HPDE6-E6E7 (cell line): ENCODE measurements at regions not wholly inside any gene's neighbourhood (a gene's known extent, or its start where the extent isn't known, plus 50 kb on each side); places are given as distances from the start of the nearest gene placed in this dataset.

ENCODE experiments used
- DNase-seq: peaks from one replicate; pipeline ENCODE4 v3.0.0; 2011; ENCODE audit warnings: missing footprints; ENCODE audit errors: extremely low spot score

DNA sequence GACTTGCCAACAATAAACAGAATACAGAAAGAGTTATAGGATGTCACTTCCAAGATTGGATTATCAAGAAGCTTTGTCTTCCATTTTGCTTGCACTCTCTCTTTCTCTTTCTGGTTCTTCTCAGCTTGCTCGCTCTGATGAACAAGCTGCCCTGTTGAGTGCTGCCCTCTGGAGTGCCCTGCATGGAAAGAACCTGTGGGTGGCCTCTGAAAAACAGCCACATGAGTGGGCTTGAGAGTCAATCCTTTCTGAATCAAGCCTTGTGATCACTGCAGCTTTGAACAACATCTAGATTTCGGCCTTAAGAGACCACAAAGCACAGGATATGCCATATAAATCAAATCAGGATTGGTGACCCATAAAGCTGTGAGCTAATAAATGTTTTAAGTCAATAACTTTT, 185.1 kb downstream of the KIF2B start:
- DNase-seq: no peak

DNA sequence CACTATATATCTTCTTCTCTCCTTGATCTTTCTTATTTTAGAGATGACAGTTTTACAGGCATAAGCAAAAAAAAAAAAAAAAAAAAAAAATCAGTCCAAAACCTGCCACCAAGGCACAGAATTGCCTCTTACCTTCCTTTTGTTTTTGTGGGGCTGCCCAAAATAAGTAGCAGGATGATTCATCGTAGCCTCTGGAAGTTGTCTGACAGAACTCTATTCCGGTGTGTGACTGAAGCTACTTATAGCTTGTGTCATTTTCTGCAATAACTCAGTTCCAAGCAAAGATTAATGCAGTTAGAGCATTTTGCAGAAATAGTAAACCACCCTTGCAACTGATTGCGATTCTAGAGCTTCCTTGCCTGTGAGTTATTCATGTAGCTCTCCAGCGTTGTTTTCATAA, 186.8 kb downstream of the KIF2B start:
- no peak for DNase-seq

DNA sequence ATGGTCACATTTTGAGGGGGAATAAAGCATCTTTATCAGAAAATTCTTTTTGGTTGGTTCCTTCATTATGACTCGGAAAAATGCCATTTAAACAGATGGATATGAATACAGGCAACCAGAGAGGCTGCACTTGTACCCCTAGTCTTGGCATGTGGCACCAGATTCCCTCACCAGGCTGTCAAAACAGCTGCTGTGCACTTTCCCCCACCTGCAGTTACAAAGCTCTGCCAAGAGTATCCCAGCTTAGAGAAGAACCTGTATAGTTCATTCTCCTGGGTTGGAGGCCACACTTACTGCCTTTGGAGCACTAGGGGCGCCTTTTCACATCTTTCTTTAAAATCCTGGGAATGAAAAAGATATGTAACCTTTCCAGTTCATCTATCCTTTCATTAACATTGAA, 190.3 kb downstream of the KIF2B start:
- DNase-seq: no peak

DNA sequence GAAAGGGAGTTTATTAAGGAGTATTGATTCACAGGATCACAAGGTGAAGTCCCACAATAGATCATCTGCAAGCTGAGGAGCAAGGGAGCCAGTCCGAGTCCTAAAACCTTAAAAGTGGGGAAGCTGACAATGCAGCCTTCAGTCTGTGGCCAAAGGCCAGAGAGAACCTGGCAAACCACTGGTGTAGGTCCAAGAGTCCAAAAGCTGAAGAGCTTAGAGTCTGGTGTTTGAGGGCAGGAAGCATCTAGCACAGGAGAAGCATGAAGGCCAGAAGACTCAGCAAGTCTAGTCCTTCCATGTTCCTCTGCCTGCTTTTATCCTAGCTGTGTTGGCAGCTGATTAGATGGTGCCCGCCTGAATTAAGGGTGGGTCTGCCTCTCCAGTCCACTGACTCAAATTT, 193.0 kb downstream of the KIF2B start:
- no peak for DNase-seq

DNA sequence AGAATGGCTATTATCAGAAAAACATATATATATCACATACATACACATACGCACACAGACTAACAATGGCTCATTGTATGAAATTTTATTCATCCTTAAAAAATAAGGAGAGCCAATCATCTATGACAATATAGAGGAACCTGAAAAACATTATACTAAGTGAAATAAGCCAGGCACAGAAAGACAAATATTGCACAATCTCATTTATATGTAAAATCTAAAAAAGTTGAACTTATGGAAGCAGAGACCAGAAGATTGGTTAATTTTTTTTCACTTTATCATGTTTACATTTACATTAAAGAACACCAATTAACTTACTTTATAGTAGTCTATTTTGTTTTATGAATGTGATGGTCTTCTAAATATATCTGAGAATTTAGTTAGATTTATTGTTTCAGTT, 198.7 kb downstream of the KIF2B start:
- no peak for DNase-seq

DNA sequence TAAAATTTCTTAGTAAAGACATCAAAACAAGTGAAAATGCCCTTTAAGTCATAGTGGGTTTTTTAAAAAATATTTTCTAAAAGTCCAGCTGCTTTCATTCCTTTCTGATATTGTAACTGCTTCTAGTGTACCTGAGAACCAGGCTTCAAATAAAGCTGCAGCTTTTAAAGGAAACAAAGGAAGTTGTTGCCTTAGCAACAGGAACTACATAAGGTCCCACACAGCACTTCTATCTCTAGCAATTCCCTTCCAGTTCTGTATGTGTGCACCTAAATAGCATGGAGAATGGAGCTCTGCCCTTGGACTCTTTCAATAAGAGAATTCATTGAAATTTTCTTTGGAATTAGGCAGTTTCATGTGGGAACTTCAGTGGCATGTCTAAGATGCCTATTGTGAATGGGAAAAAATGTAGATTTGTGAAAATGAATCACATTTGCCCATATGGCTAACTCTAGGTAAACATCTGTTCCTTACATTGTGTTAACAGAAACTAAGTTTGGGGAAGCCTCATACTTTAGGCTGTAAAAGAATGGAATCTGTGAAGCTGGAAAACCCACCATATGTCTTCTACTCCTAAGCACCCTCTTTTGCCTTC, 206.4 kb downstream of the KIF2B start:
- no peak for DNase-seq

DNA sequence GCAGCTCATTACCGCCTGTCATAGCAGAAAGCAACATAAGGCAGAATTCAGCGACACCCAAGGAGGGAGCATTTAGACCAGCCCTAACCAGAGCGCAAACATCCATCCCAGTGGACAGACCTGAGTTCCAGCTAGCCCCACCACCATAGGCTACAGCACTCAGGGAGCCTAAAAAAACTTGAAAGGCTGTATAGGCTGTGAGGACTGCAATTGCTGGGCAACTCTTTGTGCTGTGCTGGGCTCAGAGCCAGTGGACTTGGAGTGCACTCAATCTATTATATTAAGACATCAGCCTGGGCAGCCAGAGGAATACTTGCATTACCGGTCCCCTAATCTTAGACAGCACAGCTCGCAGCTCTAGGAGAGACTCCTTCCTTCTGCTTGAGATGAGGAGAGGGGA, 207.3 kb downstream of the KIF2B start:
- DNase-seq: no peak

DNA sequence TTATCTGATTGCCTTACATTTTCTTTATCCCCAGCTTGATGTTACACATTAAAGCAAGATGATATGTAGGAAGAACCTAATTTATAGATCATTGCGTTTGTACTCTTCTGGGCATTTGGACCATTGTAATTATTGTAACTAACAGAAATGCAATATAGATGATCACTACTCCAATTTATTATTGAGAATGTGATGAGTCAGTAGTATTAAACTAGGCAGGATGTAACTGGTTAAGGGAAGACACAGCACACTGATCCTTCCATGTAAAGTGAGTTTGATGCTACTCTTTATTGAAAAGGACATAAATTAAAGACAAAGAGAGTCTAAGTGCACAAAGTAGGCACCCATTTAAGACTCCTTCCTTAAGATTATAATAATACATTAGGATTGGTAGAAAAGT, 223.8 kb downstream of the KIF2B start:
- DNase-seq: no peak

DNA sequence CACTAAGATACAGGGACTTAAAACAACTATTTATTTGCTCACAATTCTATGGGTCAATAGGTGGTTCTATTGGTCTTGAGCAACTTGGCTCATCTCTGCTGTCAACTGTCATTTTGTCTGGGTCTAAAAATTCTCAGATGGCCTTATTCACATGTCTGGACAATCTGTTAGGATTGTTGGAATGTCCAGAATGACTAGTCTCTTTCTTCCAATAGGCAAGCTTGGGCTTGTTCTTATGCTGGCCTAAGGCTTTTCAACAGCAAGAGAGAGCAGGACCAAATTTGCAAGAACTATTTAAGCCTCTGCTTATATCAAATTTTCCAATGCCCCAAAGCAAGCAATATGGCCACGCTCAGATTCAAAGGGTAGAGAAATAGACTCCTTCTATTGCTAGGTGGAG, 240.9 kb downstream of the KIF2B start:
- peak; percentile 9 for DNase-seq

DNA sequence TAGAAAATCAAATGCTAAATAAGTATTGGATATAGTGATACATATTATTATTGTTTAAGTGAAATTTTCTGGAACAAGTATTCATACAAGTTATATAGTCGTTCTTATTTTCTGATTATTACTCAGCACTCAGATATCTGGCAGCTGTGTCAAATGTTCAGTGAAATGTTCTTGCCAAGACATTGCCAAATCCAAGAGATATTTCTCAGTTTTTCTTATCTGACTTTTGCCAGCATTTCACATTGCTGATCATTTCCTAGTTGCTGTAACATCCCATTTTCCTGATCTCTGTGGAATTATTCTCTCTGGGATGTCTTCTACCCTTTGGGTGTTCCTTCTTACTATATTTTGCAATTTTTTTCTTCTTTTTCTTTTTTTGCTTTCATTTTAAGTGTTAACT, 262.3 kb downstream of the KIF2B start:
- DNase-seq: no peak

DNA sequence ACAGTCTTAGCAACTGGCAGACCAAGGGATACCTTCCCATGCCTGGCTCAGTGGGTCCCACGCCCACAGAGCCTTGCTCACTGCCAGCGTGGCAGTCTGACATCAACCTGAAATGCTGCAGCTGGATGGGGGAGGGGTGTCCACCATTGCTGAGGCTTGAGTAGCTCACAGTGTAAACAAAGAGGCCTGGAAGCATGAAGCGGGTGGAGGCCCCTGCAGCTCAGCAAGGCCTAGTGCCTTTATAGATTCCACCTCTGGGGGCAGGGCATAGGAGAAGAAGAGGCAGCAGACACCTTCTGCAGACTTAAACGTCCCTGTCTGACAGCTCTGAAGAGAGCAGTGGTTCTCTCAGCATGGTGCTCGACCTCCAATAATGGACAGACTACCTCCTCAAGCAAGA, 263.2 kb downstream of the KIF2B start:
- DNase-seq: no peak

DNA sequence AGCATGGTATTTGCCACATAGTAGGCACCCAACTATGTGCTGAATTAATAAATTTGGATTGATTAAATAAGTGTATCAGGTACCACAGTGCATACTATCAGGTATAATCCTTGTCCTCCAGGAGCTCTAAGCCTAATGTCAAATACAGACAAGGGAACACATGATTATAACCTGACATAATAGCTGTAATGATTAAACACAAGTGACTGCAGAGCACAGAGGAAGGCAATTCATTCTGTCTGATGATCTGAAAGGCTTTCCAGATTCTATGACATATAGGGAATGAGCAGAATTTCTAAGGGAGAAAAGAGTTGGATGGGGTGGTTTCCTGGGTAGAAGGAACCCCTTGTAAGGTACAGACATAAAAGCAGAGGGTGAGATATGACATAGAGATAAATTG, 273.5 kb downstream of the KIF2B start:
- DNase-seq: no peak

DNA sequence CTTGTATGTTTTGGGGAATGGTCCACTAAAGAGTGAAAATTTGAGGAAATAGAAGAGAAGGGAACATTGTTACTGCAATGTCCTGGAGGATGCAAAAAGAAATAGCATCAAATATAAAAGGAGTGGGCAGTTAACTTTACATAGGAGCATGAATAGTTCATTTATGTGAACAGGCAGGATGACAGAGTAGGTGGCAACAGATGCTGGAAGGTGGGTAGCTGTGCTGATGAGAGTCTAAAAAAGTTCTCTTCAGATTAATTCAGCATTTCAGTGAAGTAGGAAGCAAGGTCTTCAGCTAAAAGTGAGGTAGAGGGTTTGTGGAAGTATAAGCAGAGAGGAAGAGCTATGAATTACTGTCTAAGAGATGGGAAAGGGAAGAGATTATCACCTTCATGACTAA, 276.5 kb downstream of the KIF2B start:
- no peak for DNase-seq

DNA sequence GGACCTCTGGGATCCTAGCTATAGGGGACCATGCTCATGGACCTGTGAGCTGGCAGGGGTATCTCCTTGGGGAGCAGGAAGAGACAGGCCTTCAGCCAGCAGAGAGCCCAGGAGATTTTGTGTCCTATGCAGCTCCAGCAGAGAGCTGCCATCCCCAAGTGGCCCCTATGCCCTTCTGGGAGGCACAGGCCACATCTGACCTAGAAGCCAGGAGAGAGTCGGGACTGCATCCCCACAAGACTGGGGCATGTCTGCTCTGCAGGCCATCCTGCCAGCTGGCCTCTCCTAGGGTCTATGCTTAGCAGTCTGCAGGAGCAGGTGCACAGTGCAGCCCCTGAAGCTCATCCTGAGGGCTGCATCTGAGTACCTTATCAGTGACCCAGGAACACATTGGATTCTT, 279.5 kb downstream of the KIF2B start:
- DNase-seq: no peak

DNA sequence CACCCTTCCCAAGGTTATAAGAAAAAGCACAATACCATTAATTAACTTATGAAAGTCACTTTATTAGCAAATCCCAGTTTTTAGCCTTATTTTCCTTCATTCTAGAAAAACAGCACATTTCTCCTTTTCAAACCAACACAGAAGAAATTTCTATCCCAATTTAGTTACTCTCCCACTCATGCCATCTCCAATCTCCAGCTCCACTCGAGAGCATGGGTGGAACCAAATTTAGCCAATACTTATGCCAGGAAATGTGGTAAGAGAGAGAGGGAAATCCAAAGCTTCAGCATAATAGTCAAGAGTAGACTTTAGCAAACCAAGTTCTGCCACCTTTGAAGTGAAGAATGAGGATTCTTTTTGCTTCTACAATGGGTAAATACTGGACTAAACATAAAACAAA, 288.8 kb downstream of the KIF2B start:
- no peak for DNase-seq

DNA sequence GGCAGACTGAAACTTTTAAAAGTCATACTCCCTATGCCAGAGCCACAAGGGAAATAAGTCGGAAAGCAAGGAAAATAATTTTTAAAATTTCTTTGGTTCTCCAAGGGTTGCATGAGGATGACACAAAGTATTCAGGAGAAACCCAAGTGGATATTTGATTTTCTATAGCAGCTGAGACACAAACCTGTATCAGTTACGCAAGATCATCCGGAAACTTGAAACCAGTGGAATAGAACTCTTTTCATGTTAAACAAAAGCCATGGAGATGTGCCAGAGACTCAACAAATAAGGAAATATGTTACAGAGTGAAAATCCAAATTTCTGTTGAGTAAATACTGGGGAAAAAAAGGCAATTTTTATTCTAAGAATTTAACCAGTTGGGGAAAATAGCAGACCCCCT, 294.7 kb downstream of the KIF2B start:
- no peak for DNase-seq

DNA sequence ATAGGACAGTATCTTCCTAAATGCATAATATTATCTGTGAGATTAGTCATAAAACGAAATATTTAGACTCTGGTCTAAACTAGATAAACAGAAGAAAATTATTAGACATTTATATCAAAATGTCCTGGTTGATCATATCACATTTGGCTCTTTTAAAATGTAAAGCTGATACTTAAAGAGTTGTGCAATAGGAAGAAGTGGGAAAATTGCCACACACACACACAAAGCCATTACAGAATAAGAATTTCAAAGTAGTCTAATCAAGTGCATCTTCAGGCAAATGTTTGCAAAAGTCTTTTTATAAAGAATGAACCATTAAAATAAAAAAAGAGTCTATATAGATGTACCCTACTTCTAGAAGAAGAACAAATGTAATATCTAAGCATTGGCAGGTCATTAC, 301.7 kb downstream of the KIF2B start:
- no peak for DNase-seq

DNA sequence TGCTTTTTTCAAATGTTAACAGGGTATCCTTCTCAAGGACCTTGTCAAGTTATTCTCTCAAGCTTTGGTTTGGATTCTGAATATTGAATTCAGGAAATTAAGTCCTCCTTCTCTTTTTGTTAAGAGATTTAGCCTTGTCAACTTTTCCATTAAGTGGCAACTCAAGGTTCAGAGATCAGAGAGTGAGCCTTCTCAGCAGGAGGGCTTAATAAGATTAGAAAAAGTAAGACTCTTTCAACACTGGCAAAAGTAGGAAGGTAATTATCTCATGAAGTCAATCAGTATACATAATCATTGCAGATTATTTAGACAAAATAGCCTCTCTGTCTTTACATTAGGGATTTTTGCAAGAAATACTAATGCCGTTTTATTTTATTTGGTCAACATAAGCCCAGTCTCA, 330.7 kb downstream of the KIF2B start:
- no peak for DNase-seq

DNA sequence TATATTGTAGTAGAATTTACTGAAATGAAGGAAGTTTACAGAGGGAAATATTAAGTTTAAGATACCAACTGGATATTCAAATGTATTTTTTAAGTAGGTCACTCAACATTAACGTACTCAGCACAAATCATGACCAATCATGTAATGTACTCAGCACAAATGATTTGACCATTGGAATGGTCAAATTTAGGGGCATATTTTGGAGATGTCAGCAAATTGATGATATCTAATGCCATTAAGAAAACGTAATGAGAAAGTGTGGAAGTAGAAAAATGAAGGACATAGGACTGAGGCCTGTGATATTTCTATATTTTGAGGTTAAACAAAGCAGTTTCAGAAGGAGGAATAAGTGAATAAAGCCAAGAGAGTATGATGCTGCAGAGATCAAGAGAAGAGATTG, 334.8 kb downstream of the KIF2B start:
- DNase-seq: no peak

DNA sequence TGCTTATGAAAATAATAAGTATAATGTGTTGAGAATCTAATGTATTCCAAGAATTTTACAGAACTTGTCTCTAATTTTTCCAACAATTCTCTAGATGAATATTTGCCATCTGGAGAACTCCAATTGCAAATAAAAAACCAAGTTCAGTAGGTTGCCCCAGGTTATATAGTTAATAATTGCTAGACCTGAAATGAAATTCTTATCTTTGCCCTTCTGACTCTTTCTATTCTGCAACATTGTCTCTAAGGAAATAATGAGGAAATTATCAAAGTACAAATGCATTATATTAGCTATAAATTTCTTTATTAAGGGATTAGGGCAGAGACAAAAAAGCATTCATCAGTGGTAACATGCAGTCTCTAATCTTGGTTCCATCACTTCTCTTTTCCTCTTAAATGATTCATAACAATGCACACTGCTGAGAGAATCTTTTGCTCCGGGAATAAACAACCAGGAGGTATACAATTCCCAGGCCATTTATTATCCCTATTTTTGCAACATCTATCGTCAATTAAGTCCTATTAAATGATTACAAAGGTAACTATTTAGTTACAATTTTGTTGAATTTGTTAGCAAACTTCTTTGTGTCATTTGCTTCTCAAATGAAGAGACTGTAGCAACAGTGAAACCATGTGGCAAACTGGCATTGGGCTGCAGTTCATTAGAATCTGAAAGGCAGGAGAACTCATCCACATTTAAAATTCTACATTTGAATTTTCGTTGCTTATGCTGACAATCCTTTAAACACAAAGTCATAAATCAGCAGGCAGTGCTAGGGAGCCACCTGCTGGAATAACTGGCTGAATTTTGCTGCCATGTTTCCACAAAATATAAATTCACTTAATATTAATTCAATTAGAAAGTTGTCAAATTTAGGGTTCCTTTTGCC, 349.6 kb downstream of the KIF2B start:
- peak; percentile 3 for DNase-seq

DNA sequence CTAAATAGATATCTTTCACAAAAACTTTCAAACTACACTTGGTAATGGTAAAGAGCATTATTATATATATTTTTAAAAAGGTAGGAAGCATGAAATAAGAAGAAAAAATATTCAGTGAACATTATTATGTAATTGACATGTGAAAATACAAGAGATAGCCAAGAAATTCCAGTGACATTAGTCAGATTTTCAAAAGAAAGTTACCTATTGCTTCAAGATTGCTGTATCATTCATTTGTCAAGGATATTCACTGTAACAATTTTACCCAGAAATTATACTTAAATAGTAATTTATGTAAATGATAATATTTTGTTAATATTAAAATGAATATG, 350.2 kb downstream of the KIF2B start:
- DNase-seq: no peak

DNA sequence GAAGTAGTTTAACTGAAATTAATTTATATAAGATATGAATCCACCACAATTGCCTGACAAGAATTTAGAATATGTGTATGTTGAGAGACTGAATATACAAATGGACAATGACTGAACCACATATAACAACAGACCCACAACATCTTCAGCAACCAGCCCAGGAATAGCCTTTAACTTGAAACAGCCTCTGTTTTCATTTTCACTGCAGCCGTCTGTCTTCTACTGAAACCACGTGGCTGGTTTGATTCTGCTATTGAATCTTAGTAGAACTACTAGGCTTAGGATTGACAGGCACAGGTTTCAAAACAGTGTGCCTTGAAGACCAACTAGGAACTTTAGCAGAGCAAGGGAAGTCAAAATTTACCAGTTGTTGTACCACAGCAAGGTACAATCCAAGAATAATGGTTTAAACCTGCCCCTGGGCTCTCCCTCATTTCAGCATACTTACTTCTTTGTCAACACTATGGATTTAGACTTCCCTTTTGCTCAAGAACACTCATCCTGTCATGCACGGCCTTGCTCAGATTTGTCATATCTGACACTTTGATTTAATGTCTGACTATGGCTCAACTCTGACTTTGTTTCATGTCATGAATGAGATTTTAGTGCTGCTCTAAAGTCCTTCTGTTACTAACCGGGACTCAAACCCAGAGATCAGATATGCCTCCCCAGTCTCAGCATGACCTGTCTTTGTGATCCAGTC, 355.0 kb downstream of the KIF2B start:
- DNase-seq: no peak

DNA sequence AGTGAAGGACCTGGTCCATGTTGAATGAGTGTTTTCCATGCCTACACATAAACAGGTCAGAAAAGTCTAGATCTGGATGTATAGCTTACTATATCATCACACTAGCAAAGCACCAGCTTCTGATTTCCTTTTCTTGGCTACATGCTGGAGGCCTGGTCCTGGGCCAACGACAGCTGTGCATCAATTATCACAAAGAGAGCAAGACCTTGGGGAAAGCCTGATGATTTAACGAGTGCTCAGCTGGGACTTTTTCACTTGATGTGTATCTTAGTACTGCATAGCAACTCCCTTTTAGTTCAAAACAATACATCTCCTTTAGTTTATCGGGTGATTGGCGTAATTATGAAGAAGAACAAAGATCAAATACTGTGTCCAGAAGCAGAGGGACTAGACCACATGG, 358.2 kb downstream of the KIF2B start:
- DNase-seq: no peak
